Activated CD8-positive, alpha-beta memory T cell treated with anti-CD3 and anti-CD28 coated beads, Interleukin-2, amount 50 U/mL, for 24 hours (primary cell): ENCODE measurements at regions not wholly inside any gene's neighbourhood (a gene's known extent, or its start where the extent isn't known, plus 50 kb on each side); places are given as distances from the start of the nearest gene placed in this dataset.
"Not testable (repeated sequence)": the region's sequence is repeated elsewhere in the genome, so short reads cannot be mapped to it uniquely, and the experiment has no call there.

Source experiments
- DNase-seq: peaks from one replicate; pipeline ENCODE4 v3.0.0-alpha.2; 2020; ENCODE audit errors: extremely low read depth

- no peak for DNase-seq
These were observed 413.6 kb upstream of the GRAMD2B start for GRCh38 chr5:126009566-126009965.

DNA sequence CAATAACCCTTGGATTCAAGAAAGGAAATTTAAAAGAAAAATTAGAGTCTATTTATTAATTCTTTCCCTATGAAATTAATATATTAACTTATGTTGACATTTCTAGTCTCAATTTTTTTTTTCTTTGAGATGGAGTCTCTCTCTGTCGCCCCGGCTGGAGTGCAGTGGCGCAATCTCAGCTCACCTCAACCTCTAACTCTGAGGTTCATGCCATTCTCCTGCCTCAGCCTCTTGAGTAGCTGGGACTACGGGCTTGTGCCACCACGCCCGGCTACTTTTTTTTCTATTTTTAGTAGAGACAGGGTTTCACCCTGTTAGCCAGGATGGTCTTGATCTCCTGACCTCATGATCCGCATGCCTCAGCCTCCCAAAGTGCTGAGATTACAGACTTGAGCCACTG is 411.7 kb upstream of the GRAMD2B start:
- DNase-seq = not testable (repeated sequence)

- DNase-seq = no peak
These were observed 408.5 kb upstream of the GRAMD2B start for GRCh38 chr5:126014676-126015075.

GRCh38 chr5:126015235-126016181 is 407.7 kb upstream of the GRAMD2B start:
- no peak for DNase-seq

GRCh38 chr5:126016256-126016655 is 407.0 kb upstream of the GRAMD2B start:
- no peak for DNase-seq

GRCh38 chr5:126017096-126017495 is 406.1 kb upstream of the GRAMD2B start:
- DNase-seq = no peak

DNA sequence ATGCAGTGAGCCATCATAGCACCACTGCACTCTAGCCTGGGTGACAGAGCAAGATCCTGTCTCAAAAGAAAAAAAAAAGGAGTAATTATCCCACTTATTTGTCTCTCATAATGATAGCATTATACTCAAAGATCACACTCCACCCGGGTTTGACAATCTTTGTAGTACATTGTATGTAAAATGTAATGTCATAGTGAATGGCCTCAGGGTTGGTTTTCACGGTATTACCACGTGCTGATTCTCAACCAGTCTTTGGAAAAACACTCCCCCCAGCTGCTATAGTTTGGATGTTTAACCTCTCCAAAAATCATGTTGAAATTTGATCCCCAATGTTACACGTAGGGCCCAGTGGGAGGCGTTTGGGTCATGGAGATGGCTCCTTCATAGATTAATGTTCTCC is 402.4 kb upstream of the GRAMD2B start:
- no peak for DNase-seq

DNA sequence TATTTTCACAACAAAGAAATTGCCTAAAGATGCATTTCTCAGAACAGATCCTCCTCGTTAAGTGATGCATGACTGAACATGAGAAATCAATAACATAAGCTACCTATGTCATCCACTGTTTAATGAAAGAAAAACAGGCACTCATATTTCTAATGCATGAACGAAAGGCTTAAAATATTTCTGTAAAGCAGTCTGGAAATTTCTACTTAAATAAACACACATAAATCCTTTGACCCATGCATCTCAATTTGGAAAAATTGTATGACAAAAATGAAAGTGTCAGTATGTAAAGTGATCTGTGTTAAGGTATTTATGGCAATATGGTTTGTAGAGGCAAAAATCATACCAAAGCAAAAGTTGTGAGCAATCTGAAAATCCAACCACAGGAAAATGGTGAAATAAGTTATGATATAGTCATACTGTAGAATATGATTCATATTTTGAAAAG is 399.2 kb upstream of the GRAMD2B start:
- no peak for DNase-seq

- no peak for DNase-seq
These were observed 396.1 kb upstream of the GRAMD2B start for GRCh38 chr5:126027149-126027548.

- no peak for DNase-seq
These were observed 395.6 kb upstream of the GRAMD2B start for GRCh38 chr5:126027652-126028051.

DNA sequence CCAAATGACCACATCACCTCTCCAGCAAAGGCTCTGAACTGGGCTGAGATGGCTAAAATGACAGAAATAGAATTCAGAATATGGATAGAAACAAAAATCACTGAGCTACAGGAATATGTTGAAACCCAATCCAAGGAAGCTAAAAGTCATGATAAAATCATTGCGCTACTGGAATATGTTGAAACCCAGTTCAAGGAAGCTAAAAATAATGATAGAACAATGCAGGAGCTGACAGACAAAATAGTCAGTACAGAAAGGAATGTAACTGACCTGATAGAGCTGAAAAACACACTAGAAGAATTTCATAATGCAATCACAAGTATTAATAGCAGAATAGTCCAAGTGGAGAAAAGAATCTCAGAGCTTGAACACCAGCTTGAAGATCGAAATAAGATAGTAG is 394.9 kb upstream of the GRAMD2B start:
- no peak for DNase-seq

- not testable (repeated sequence) for DNase-seq
These were observed 393.9 kb upstream of the GRAMD2B start for GRCh38 chr5:126029282-126029681.

- no peak for DNase-seq
These were observed 392.5 kb upstream of the GRAMD2B start for GRCh38 chr5:126030698-126031097.

- no peak for DNase-seq
These were observed 391.1 kb upstream of the GRAMD2B start for GRCh38 chr5:126031989-126032716.

GRCh38 chr5:126043688-126044087 is 379.5 kb upstream of the GRAMD2B start:
- no peak for DNase-seq

DNA sequence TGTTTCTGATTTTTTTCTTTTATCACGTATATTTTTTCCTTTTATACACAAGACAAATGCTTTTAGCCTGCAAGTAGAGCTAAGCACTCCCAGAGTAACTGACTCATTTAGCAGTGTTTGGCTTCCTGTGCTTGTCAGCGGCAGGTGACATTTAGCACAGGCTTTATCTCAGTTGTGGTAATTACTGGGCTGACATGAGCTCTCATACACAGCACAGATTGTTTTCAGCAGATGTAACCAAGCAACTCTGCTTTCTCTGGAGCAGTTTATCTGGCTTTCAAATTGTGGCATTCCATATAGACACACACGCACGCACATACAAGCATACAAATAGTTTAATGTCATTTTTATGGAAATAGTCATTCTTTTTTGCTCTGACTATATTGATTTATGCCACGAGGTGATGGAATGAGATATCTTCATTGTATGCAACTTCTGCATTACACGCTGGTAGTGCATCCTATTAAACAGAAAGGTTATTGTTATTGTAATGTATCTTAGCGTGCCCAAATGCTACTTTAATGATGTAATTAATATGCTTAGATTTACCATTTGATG is 379.0 kb upstream of the GRAMD2B start:
- DNase-seq = no peak

DNA sequence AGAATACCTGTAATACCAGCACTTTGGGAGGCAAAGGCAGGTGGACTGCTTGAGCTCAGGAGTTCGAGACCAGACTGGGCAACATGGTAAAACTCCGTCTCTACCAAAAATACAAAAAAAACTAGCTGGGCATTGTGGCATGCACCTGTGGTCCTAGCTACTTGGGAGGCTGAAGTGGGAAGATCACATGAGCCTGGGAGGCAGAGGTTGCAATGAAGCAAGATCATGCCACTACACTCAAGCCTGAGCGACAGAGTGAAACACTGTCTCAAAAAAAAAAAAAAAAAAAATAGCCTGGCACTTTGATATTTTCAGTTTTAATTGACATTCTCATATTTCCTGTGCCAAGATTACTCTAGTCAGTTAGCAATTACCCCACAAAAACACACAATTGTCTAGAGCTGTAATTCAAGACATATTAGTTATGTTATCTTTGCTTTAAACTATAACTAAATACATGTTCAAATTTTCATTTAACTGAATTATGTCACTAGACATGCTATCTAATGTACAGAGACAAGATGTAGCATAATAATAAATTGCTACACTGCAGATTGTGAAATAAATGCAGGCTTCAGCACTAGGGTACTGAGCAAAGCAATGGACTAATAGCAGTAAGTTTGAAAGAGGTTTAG is 378.2 kb upstream of the GRAMD2B start:
- DNase-seq = no peak

DNA sequence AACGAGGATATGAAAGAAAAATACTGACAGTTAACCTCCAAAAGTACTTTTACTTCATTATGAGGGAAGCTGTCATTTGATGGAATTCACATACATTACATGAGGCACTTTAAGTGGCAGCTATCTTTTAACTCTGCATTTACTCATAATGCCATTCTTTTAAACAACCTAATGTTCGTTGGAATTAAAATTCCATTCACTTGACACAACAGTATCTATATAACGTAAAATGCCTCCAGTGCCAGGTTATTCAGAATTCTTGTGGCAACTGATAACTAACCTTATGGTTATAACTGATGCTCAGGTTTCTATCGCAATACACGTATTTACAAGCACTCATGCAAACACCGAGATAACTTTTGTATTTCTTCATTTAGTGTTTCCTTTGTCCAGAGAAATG is 376.9 kb upstream of the GRAMD2B start:
- DNase-seq = no peak

- no peak for DNase-seq
These were observed 376.2 kb upstream of the GRAMD2B start for GRCh38 chr5:126046846-126047571.

DNA sequence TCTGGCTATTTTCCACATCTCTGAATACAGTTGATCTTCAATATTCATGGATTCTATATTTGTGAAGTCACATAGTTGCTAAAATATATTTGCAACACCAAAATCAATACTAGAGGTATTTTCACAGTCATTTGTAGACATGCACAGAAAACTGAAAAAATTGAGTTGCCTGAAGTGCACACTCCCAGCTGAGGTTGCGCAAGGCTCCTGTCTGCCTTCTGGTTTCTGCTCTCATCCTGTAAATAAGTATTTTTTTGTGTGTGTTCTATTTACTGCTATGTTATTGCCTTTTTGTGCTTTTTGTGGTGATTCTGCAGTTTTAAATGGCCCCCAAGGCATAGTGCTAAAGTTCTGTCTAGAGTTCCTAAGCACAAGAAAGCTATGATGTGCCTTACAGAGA is 371.1 kb upstream of the GRAMD2B start:
- DNase-seq = no peak

- DNase-seq = no peak
These were observed 370.4 kb upstream of the GRAMD2B start for GRCh38 chr5:126052791-126053190.
